OCI-LY1 (cell line): ENCODE measurements at regions not wholly inside any gene's neighbourhood (a gene's known extent, or its start where the extent isn't known, plus 50 kb on each side); places are given as distances from the start of the nearest gene placed in this dataset.

Experiments used
- H2AFZ ChIP-seq: fragments of 200-600 bp; sonication (generic), shearing (Covaris generic); 2 replicates; pipeline ENCODE4 v1.6.0; 2014; ENCODE audit warnings: antibody characterized with exemption, mild to moderate bottlenecking, low read length
- H3F3A ChIP-seq: fragments of 200-600 bp; sonication (generic), shearing (Covaris generic); 2 replicates; pipeline ENCODE4 v1.6.0; 2014; ENCODE audit warnings: mild to moderate bottlenecking, antibody characterized with exemption, low read length, moderate library complexity; ENCODE audit not compliant: insufficient read depth
- H3K27ac ChIP-seq: fragments of 200-600 bp; sonication (generic); 2 replicates; pipeline ENCODE4 v1.5.1; 2014; ENCODE audit warnings: low read length, mixed run types, mild to moderate bottlenecking, low read depth; ENCODE audit not compliant: poor library complexity, severe bottlenecking
- H3K27me3 ChIP-seq: fragments of 200-600 bp; sonication (generic); 2 replicates; pipeline ENCODE4 v1.6.0; 2014; ENCODE audit warnings: antibody characterized with exemption, mild to moderate bottlenecking, low read length, moderate library complexity; ENCODE audit not compliant: insufficient read depth
- H3K36me3 ChIP-seq: fragments of 200-600 bp; sonication (generic); 2 replicates; pipeline ENCODE4 v1.6.1; 2014; ENCODE audit warnings: mild to moderate bottlenecking, antibody characterized with exemption, low read length, moderate library complexity, mixed read lengths; ENCODE audit not compliant: insufficient read depth
- H3K4me1 ChIP-seq: fragments of 200-600 bp; sonication (generic); 2 replicates; pipeline ENCODE4 v1.5.1; 2014; ENCODE audit warnings: mild to moderate bottlenecking, low read length, moderate library complexity; ENCODE audit not compliant: insufficient read depth, severe bottlenecking
- H3K4me2 ChIP-seq: fragments of 200-600 bp; sonication (generic), shearing (Covaris generic); 2 replicates; pipeline ENCODE4 v1.6.1; 2014; ENCODE audit warnings: low read length
- H3K4me3 ChIP-seq: fragments of 200-600 bp; sonication (generic); 2 replicates; pipeline ENCODE4 v1.5.1; 2014; ENCODE audit warnings: low read length, low read depth, mild to moderate bottlenecking, mixed read lengths; ENCODE audit not compliant: poor library complexity, severe bottlenecking
- H3K79me2 ChIP-seq: fragments of 200-600 bp; shearing (Covaris generic); 2 replicates; pipeline ENCODE4 v1.6.1; 2016; ENCODE audit warnings: mixed run types, low read length, mixed read lengths; ENCODE audit not compliant: insufficient read depth
- H3K9ac ChIP-seq: fragments of 200-600 bp; sonication (generic), shearing (Covaris generic); 2 replicates; pipeline ENCODE4 v1.6.1; 2014; ENCODE audit warnings: mild to moderate bottlenecking, low read length, mixed read lengths
- H3K9me2 ChIP-seq: fragments of 200-600 bp; sonication (generic), shearing (Covaris generic); 2 replicates; pipeline ENCODE4 v1.6.1; 2014; ENCODE audit warnings: low read depth, mild to moderate bottlenecking, low read length, mixed read lengths
- H3K9me3 ChIP-seq: fragments of 200-600 bp; shearing (Covaris generic); 2 replicates; pipeline ENCODE4 v1.6.1; 2014; ENCODE audit warnings: low read length, mixed read lengths
- H4K20me1 ChIP-seq: fragments of 200-600 bp; sonication (generic), shearing (Covaris generic); 2 replicates; pipeline ENCODE4 v1.6.0; 2016; ENCODE audit warnings: mild to moderate bottlenecking, low read length; ENCODE audit not compliant: insufficient read depth
- CTCF ChIP-seq: fragments of 200-600 bp; sonication (generic), shearing (Covaris generic); IDR thresholded peaks from 2 replicates; pipeline ENCODE4 v1.5.1; 2017; ENCODE audit warnings: mild to moderate bottlenecking, antibody characterized with exemption, low read length, moderate library complexity, mixed read lengths
- EZH2 ChIP-seq: fragments of 200-600 bp; sonication (generic), shearing (Covaris generic); IDR thresholded peaks from 2 replicates; pipeline ENCODE4 v1.8.0; 2017; ENCODE audit warnings: borderline replicate concordance, mixed run types, mild to moderate bottlenecking, antibody characterized with exemption, low read length, moderate library complexity, mixed read lengths

GRCh38 chr18:31213641-31214040, 51.0 kb upstream of the DSC1 start:
- H3K4me1 ChIP-seq = no peaks in the 10 kb centered on the region
- no peak overlapping the region for H3K9ac ChIP-seq
- H3K4me3 ChIP-seq = no peak overlapping the region
- no peaks in the 10 kb centered on the region for H3F3A ChIP-seq
- H2AFZ ChIP-seq = no peak overlapping the region
- H3K27ac ChIP-seq = no peak overlapping the region
- TF ChIP-seq CTCF = no peak
- TF ChIP-seq EZH2 = no peak
- no peaks in the 10 kb centered on the region for H3K9me3 ChIP-seq
- H3K4me2 ChIP-seq = no peak overlapping the region
- H3K27me3 ChIP-seq = no peaks in the 10 kb centered on the region
- H3K36me3 ChIP-seq = no peaks in the 10 kb centered on the region
- H3K79me2 ChIP-seq = no peaks in the 10 kb centered on the region
- no peaks in the 10 kb centered on the region for H3K9me2 ChIP-seq
- no peaks in the 10 kb centered on the region for H4K20me1 ChIP-seq

- H2AFZ ChIP-seq = no peak overlapping the region
- H3K4me2 ChIP-seq = no peak overlapping the region
- H3K36me3 ChIP-seq = no peaks in the 10 kb centered on the region
- TF ChIP-seq EZH2 (no peak), CTCF (no peak)
- no peaks in the 10 kb centered on the region for H3K4me1 ChIP-seq
- H3K9me3 ChIP-seq = no peaks in the 10 kb centered on the region
- H4K20me1 ChIP-seq = no peaks in the 10 kb centered on the region
- no peaks in the 10 kb centered on the region for H3K79me2 ChIP-seq
- no peak overlapping the region for H3K27ac ChIP-seq
- no peaks in the 10 kb centered on the region for H3K27me3 ChIP-seq
- H3K9ac ChIP-seq = no peak overlapping the region
- H3K4me3 ChIP-seq = no peak overlapping the region
- no peaks in the 10 kb centered on the region for H3K9me2 ChIP-seq
- no peaks in the 10 kb centered on the region for H3F3A ChIP-seq
These were observed 54.6 kb upstream of the DSC1 start for GRCh38 chr18:31217038-31217849.

- H3K4me2 ChIP-seq = no peak overlapping the region
These were observed 56.2 kb upstream of the DSC1 start for GRCh38 chr18:31218671-31219383.

More at GRCh38 chr18:31218671-31219383, 56.2 kb upstream of the DSC1 start:
- Histone ChIP-seq H3K36me3 (no peaks in the 10 kb centered on the region), H3K27me3 (no peaks in the 10 kb centered on the region), H3K4me1 (no peaks in the 10 kb centered on the region), H3F3A (no peaks in the 10 kb centered on the region), H3K4me3 (no peak overlapping the region), H2AFZ (no peak overlapping the region), H3K79me2 (no peaks in the 10 kb centered on the region), H4K20me1 (no peaks in the 10 kb centered on the region), H3K9me3 (no peaks in the 10 kb centered on the region), H3K27ac (no peak overlapping the region), H3K9me2 (no peaks in the 10 kb centered on the region), H3K9ac (no peak overlapping the region)
- TF ChIP-seq EZH2 = no peak
- TF ChIP-seq CTCF = no peak
